ENCODE measurements at regions not wholly inside any gene's neighbourhood (a gene's known extent, or its start where the extent isn't known, plus 50 kb on each side); places are given as distances from the start of the nearest gene placed in this dataset.

GRCh38 chr1:173287785-173288184 is 80.7 kb upstream of the TNFSF4 start:
- no peaks in the 10 kb centered on the region for H3K36me3 Mint-ChIP-seq
- no peak overlapping the region for H3K27ac Mint-ChIP-seq
- H3K4me1 Mint-ChIP-seq = peaks cover 0 to 7% (median 0%) of the 10 kb centered on the region in 3 donors
- no peak overlapping the region for H3K4me3 Mint-ChIP-seq
- H3K9me3 Mint-ChIP-seq = peaks cover 0 to 4% (median 0%) of the 10 kb centered on the region in 3 donors
- no peaks in the 10 kb centered on the region for H3K27me3 Mint-ChIP-seq

- Mint-ChIP-seq H3K36me3 (no peaks in the 10 kb centered on the region), H3K27me3 (no peaks in the 10 kb centered on the region), H3K4me3 (no peak overlapping the region), H3K4me1 (peaks cover 16 to 19% (median 17%) of the 10 kb centered on the region in 3 donors), H3K9me3 (peaks cover 0 to 4% (median 0%) of the 10 kb centered on the region in 3 donors), H3K27ac (no peak overlapping the region)
Measured at GRCh38 chr1:173293756-173294155, 86.6 kb upstream of the TNFSF4 start.

GRCh38 chr1:173294843-173295242 is 87.7 kb upstream of the TNFSF4 start:
- Mint-ChIP-seq H3K27ac (no peak overlapping the region), H3K9me3 (peaks cover 0 to 4% (median 0%) of the 10 kb centered on the region in 3 donors), H3K36me3 (no peaks in the 10 kb centered on the region), H3K4me3 (no peak overlapping the region), H3K27me3 (no peaks in the 10 kb centered on the region), H3K4me1 (peaks cover 16 to 19% (median 18%) of the 10 kb centered on the region in 3 donors)

GRCh38 chr1:173295391-173295790 is 88.3 kb upstream of the TNFSF4 start:
- Mint-ChIP-seq H3K4me1 (peaks cover 16 to 19% (median 18%) of the 10 kb centered on the region in 3 donors), H3K9me3 (peaks cover 0 to 2% (median 0%) of the 10 kb centered on the region in 3 donors), H3K27ac (no peak overlapping the region), H3K27me3 (no peaks in the 10 kb centered on the region), H3K4me3 (no peak overlapping the region), H3K36me3 (no peaks in the 10 kb centered on the region)

- no peaks in the 10 kb centered on the region for H3K27me3 Mint-ChIP-seq
- peaks cover 0 to 2% (median 0%) of the 10 kb centered on the region in 3 donors for H3K9me3 Mint-ChIP-seq
- H3K27ac Mint-ChIP-seq = no peak overlapping the region
- H3K36me3 Mint-ChIP-seq = no peaks in the 10 kb centered on the region
- H3K4me3 Mint-ChIP-seq = no peak overlapping the region
- H3K4me1 Mint-ChIP-seq = peaks cover 16 to 19% (median 18%) of the 10 kb centered on the region in 3 donors
Measured at GRCh38 chr1:173295995-173296394, 88.9 kb upstream of the TNFSF4 start.

- H3K4me3 Mint-ChIP-seq = peak overlapping the region in 2 of 4 donors; percentile 61 to 66
- no peaks in the 10 kb centered on the region for H3K9me3 Mint-ChIP-seq
Measured at GRCh38 chr1:173297798-173298391, 90.8 kb upstream of the TNFSF4 start.

GRCh38 chr1:173300061-173301044 is 93.2 kb upstream of the TNFSF4 start:
- Mint-ChIP-seq H3K27ac (no peak overlapping the region), H3K27me3 (no peaks in the 10 kb centered on the region), H3K9me3 (no peaks in the 10 kb centered on the region), H3K4me3 (no peak overlapping the region), H3K36me3 (peaks cover 1% of the 10 kb centered on the region), H3K4me1 (peaks cover 16 to 19% (median 18%) of the 10 kb centered on the region in 3 donors)

More at GRCh38 chr1:173297798-173298391, 90.8 kb upstream of the TNFSF4 start:
- no peaks in the 10 kb centered on the region for H3K27me3 Mint-ChIP-seq
- H3K36me3 Mint-ChIP-seq = no peaks in the 10 kb centered on the region
- H3K27ac Mint-ChIP-seq = peak overlapping the region in 1 of 3 donors; percentile 17
- peaks cover 16 to 19% (median 18%) of the 10 kb centered on the region in 3 donors for H3K4me1 Mint-ChIP-seq

- Mint-ChIP-seq H3K9me3 (peaks cover 0 to 8% (median 4%) of the 10 kb centered on the region in 3 donors), H3K4me3 (no peak overlapping the region), H3K27me3 (no peaks in the 10 kb centered on the region), H3K36me3 (peaks cover 1% of the 10 kb centered on the region), H3K4me1 (peaks cover 16 to 19% (median 18%) of the 10 kb centered on the region in 3 donors), H3K27ac (no peak overlapping the region)
Measured at GRCh38 chr1:173301507-173301906, 94.4 kb upstream of the TNFSF4 start.

- Mint-ChIP-seq H3K4me1 (peaks cover 12 to 14% (median 13%) of the 10 kb centered on the region in 3 donors), H3K4me3 (no peak overlapping the region), H3K9me3 (peaks cover 0 to 10% (median 7%) of the 10 kb centered on the region in 3 donors), H3K27ac (no peak overlapping the region), H3K36me3 (peaks cover 1% of the 10 kb centered on the region), H3K27me3 (no peaks in the 10 kb centered on the region)
Measured at GRCh38 chr1:173302366-173302765, 95.2 kb upstream of the TNFSF4 start.

- Mint-ChIP-seq H3K9me3 (peaks cover 0 to 11% (median 7%) of the 10 kb centered on the region in 3 donors), H3K36me3 (peaks cover 1% of the 10 kb centered on the region), H3K4me3 (no peak overlapping the region), H3K27me3 (no peaks in the 10 kb centered on the region), H3K4me1 (peaks cover 5 to 7% (median 5%) of the 10 kb centered on the region in 3 donors), H3K27ac (no peak overlapping the region)
Measured at GRCh38 chr1:173302890-173303829, 96.0 kb upstream of the TNFSF4 start.

- H3K36me3 Mint-ChIP-seq = peaks cover 1% of the 10 kb centered on the region
Measured at GRCh38 chr1:173303984-173304383, 96.9 kb upstream of the TNFSF4 start.

GRCh38 chr1:173304529-173305227 is 97.5 kb upstream of the TNFSF4 start:
- no peaks in the 10 kb centered on the region for H3K27me3 Mint-ChIP-seq
- H3K36me3 Mint-ChIP-seq = peaks cover 1% of the 10 kb centered on the region
- no peak overlapping the region for H3K4me3 Mint-ChIP-seq
- H3K4me1 Mint-ChIP-seq = no peaks in the 10 kb centered on the region
- peak overlapping the region in 1 of 3 donors; percentile 24 for H3K27ac Mint-ChIP-seq
- H3K9me3 Mint-ChIP-seq = peaks cover 0 to 14% (median 8%) of the 10 kb centered on the region in 3 donors

More at GRCh38 chr1:173303984-173304383, 96.9 kb upstream of the TNFSF4 start:
- H3K9me3 Mint-ChIP-seq = peaks cover 0 to 14% (median 8%) of the 10 kb centered on the region in 3 donors
- peak overlapping the region in 1 of 3 donors; percentile 24 for H3K27ac Mint-ChIP-seq
- H3K4me1 Mint-ChIP-seq = peaks cover 0 to 1% (median 0%) of the 10 kb centered on the region in 3 donors
- no peak overlapping the region for H3K4me3 Mint-ChIP-seq
- no peaks in the 10 kb centered on the region for H3K27me3 Mint-ChIP-seq

GRCh38 chr1:173307845-173308244 is 100.7 kb upstream of the TNFSF4 start:
- Mint-ChIP-seq H3K36me3 (peaks cover 2% of the 10 kb centered on the region), H3K4me1 (no peaks in the 10 kb centered on the region), H3K27me3 (no peaks in the 10 kb centered on the region), H3K9me3 (peaks cover 2 to 14% (median 10%) of the 10 kb centered on the region in 3 donors), H3K27ac (no peak overlapping the region), H3K4me3 (no peak overlapping the region)

- Mint-ChIP-seq H3K4me1 (no peaks in the 10 kb centered on the region), H3K9me3 (peaks cover 0 to 5% (median 2%) of the 10 kb centered on the region in 3 donors), H3K27me3 (no peaks in the 10 kb centered on the region), H3K27ac (no peak overlapping the region), H3K4me3 (no peak overlapping the region), H3K36me3 (peaks cover 1% of the 10 kb centered on the region)
Measured at GRCh38 chr1:173314656-173315055, 107.5 kb upstream of the TNFSF4 start.
